Endothelial cell of umbilical vein (primary cell): ENCODE measurements at regions not wholly inside any gene's neighbourhood (a gene's known extent, or its start where the extent isn't known, plus 50 kb on each side); places are given as distances from the start of the nearest gene placed in this dataset.

ENCODE experiments used
- BruUV-seq: library from RNA; stranded (reverse); fragments of 400-500 nt; replicated peaks from 2 replicates; lab custom pipeline; 2021; lab: Mats Ljungman, UMichigan
- CTCF ChIA-PET: fragments of 300-600, 350-600 bp; sonication (Branson Sonifier 250); formaldehyde crosslinking; loops from one replicate; lab custom pipeline; 2021; ENCODE audit warnings: antibody characterized with exemption, inconsistent platforms; lab: Charles Lee
- POLR2A ChIA-PET: fragments of 300-600, 350-600 bp; sonication (Branson Sonifier 250); formaldehyde crosslinking; loops from one replicate; lab custom pipeline; 2021; ENCODE audit warnings: antibody characterized with exemption, inconsistent platforms; lab: Charles Lee
- DNase-seq: peaks from one replicate; pipeline ENCODE4 v3.0.0-alpha.2; 2011; ENCODE audit warnings: low read depth, low spot score
- FAIRE-seq: peaks from 2 replicates; lab custom pipeline; 2011; peaks lifted over from hg19 to GRCh38; lab: Jason Lieb, UNC
- H2AFZ ChIP-seq: 2 replicates; pipeline ENCODE4 v1.6.0; 2012; ENCODE audit warnings: low read depth, low read length, control low read depth, inconsistent platforms
- H3K27ac ChIP-seq: 2 replicates; pipeline ENCODE4 v1.5.1; 2011; ENCODE audit warnings: low read depth, mild to moderate bottlenecking, control low read depth, low read length, moderate library complexity; ENCODE audit not compliant: insufficient read depth
- H3K27me3 ChIP-seq, 2 experiments: 2 replicates each; pipeline versions ENCODE4 v1.6.0 to v1.6.1; 2011; ENCODE audit warnings: low read length in 2 of 2, mixed read lengths in 1 of 2; ENCODE audit not compliant: control insufficient read depth in 2 of 2, insufficient read depth in 2 of 2
- H3K36me3 ChIP-seq, 2 experiments: 2 replicates in 1 of 2; 3 replicates in 1 of 2; pipeline ENCODE4 v1.5.1; 2011; ENCODE audit warnings: low read length in 2 of 2, mild to moderate bottlenecking in 1 of 2, moderate library complexity in 1 of 2; ENCODE audit not compliant: control insufficient read depth in 2 of 2, insufficient read depth in 2 of 2; ENCODE audit errors: extremely low read depth in 1 of 2
- H3K4me1 ChIP-seq: 3 replicates; pipeline ENCODE4 v1.5.1; 2011; ENCODE audit warnings: mild to moderate bottlenecking, low read length; ENCODE audit not compliant: control insufficient read depth, insufficient read depth; ENCODE audit errors: extremely low read depth
- H3K4me2 ChIP-seq: 2 replicates; pipeline ENCODE4 v1.6.1; 2011; ENCODE audit warnings: low read length, control low read depth, mixed read lengths; ENCODE audit not compliant: insufficient read depth
- H3K4me3 ChIP-seq, 3 experiments: fragments of 200-600 bp in 1 of 3; sonication (generic), shearing (Covaris generic) in 1 of 3; replicated peaks in 1 of 3; 2 replicates each; pipeline ENCODE4 v1.5.1; 2011 to 2016; ENCODE audit warnings: control low read depth in 3 of 3, low read length in 3 of 3, mild to moderate bottlenecking in 2 of 3, inconsistent platforms in 1 of 3, low read depth in 1 of 3, moderate library complexity in 1 of 3; ENCODE audit not compliant: insufficient read depth in 1 of 3
- H3K79me2 ChIP-seq: 2 replicates; pipeline ENCODE4 v1.6.0; 2012; ENCODE audit warnings: low read length, inconsistent platforms; ENCODE audit not compliant: control insufficient read depth, insufficient read depth
- H3K9ac ChIP-seq: replicated peaks from 2 replicates; pipeline ENCODE3; 2011; ENCODE audit warnings: low read length, control low read depth; ENCODE audit not compliant: insufficient read depth; ENCODE audit errors: extremely low read depth
- H3K9me1 ChIP-seq: replicated peaks from 3 replicates; pipeline ENCODE4 v1.6.0; 2011; ENCODE audit warnings: mild to moderate bottlenecking, low read length; ENCODE audit not compliant: control insufficient read depth, insufficient read depth; ENCODE audit errors: extremely low read depth
- H3K9me3 ChIP-seq: replicated peaks from 2 replicates; pipeline ENCODE4 v1.5.1; 2012; ENCODE audit warnings: low read length, inconsistent platforms; ENCODE audit not compliant: control insufficient read depth, insufficient read depth
- H4K20me1 ChIP-seq: replicated peaks from 2 replicates; pipeline ENCODE3; 2011; ENCODE audit warnings: mild to moderate bottlenecking, low read length; ENCODE audit not compliant: control insufficient read depth, insufficient read depth; ENCODE audit errors: extremely low read depth
- EZH2 ChIP-seq: IDR thresholded peaks from 2 replicates; pipeline ENCODE4 v1.6.1; 2012; ENCODE audit warnings: borderline replicate concordance, low read depth, mild to moderate bottlenecking, moderate library complexity, low read length, inconsistent platforms; ENCODE audit not compliant: severe bottlenecking
- GATA2 ChIP-seq: IDR thresholded peaks from 2 replicates; pipeline ENCODE4 v1.7.0; 2011; ENCODE audit warnings: low read depth, mild to moderate bottlenecking, moderate library complexity, mixed read lengths, low read length; ENCODE audit not compliant: insufficient read length, insufficient read depth
- JUN ChIP-seq: IDR thresholded peaks from 2 replicates; pipeline ENCODE4 v1.6.1; 2011; ENCODE audit warnings: borderline replicate concordance, low read depth; ENCODE audit not compliant: insufficient read length, insufficient read depth
- POLR2A ChIP-seq: IDR thresholded peaks from 2 replicates; pipeline ENCODE4 v1.6.1; 2012; ENCODE audit warnings: low read depth, mild to moderate bottlenecking, control low read depth, low read length
- POLR2AphosphoS5 ChIP-seq: IDR thresholded peaks from 2 replicates; pipeline ENCODE4 v1.6.1; 2012; ENCODE audit warnings: low read depth, mild to moderate bottlenecking, control low read depth, low read length, moderate library complexity; ENCODE audit not compliant: insufficient read depth
- dilution Hi-C: fragments of 300-500 bp; cut with MboI; formaldehyde crosslinking; loops from one replicate; pipeline ENCODE4 v1.15.0; 2019; ENCODE audit warnings: low sequenced_read_pairs; ENCODE audit not compliant: extremely low pct_ligation_motif_present
- intact Hi-C: fragments of 100-400 bp; cut with micrococcal nuclease; formaldehyde crosslinking; loops from one replicate; pipeline ENCODE4 v1.10.0; 2022

DNA sequence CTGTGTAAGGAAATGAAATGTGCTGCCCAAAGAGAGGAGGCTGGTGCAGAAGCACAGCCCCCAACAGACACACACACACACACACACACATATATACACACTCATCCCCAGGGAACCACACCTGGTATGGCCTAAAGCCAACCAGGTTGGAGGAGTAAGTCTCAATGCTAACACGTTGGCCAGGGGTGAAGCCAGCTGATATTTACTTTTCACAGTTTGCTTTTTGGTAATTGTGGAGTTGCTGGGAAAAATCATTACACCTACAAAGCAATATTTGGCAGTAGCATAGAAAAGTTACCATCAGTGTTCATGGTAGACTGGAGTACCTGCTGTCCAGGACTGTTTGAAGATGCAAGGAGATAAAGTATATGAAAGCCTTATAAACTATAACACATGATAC lies 50.3 kb upstream of the NAA20 start:
- CTCF ChIA-PET: no interaction called here
- no peaks in the 10 kb centered on the region for H3K4me1 ChIP-seq

More for the DNA sequence above, 50.3 kb upstream of the NAA20 start:
- Histone ChIP-seq H3K27me3 (no peaks in the 10 kb centered on the region), H2AFZ (no peak overlapping the region), H4K20me1 (no peaks in the 10 kb centered on the region), H3K9ac (no peak overlapping the region), H3K36me3 (peaks cover 19 to 44% of the 10 kb centered on the region in 2 experiments), H3K9me1 (no peaks in the 10 kb centered on the region), H3K4me3 (no peak overlapping the region), H3K9me3 (no peaks in the 10 kb centered on the region), H3K4me2 (no peak overlapping the region), H3K27ac (no peak overlapping the region), H3K79me2 (no peaks in the 10 kb centered on the region)
- POLR2A ChIA-PET: no interaction called here
- FAIRE-seq (peak; percentile 18), DNase-seq (no peak)
- intact Hi-C loops: no loop called here
- TF ChIP-seq EZH2 (no peak), POLR2A (no peak), JUN (no peak), GATA2 (no peak), POLR2AphosphoS5 (no peak)
- BruUV-seq: no TSS peak
- dilution Hi-C loops: no loop called here
